NB4 (cell line): ENCODE measurements at regions not wholly inside any gene's neighbourhood (a gene's known extent, or its start where the extent isn't known, plus 50 kb on each side); places are given as distances from the start of the nearest gene placed in this dataset.

Source experiments
- DNase-seq: peaks from one replicate; pipeline ENCODE4 v3.0.0; 2010; ENCODE audit warnings: low read depth
- H3K4me3 ChIP-seq: one replicate; pipeline ENCODE4 v1.5.1; 2011; ENCODE audit warnings: mild to moderate bottlenecking, low read depth, low read length, moderate library complexity
- MYC ChIP-seq: IDR thresholded peaks from 2 replicates; pipeline ENCODE4 v1.6.1; 2011; ENCODE audit warnings: low read depth, low read length
- POLR2A ChIP-seq: IDR thresholded peaks from 2 replicates; pipeline ENCODE4 v1.6.1; 2011; ENCODE audit warnings: mild to moderate bottlenecking; ENCODE audit not compliant: insufficient read length; ENCODE audit errors: extremely low read depth
- TF ChIP-seq, protein P1 (sequence below): IDR thresholded peaks from one replicate; pipeline ENCODE4 v1.5.1; 2012; ENCODE audit warnings: low read depth, low read length
- TF ChIP-seq, protein P2 (sequence below): IDR thresholded peaks from 2 replicates; pipeline ENCODE4 v1.6.1; 2011; ENCODE audit warnings: low read depth, low read length

DNA sequence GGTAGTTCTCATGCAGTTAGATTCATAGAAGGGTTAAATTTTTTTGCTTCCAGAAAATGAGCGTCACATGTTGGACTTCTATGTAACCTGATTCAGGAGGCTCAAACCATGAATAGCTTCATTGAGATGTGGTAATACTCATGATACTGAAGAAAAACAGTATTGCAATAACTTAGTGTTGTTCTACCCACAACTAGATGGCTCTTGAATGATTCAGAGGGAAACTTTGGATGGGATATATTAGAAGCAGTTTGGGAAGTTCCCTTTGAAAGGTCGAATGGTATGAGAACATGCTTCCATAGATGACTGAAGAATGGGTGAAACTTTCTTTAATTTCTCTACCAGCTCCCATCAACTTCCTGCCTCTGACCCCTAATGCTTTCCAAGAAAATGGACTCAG lies 211.7 kb upstream of the PTGFR start:
- DNase-seq: no peak
- TF ChIP-seq POLR2A (no peak), MYC (no peak)
- TF ChIP-seq, protein P1, sequence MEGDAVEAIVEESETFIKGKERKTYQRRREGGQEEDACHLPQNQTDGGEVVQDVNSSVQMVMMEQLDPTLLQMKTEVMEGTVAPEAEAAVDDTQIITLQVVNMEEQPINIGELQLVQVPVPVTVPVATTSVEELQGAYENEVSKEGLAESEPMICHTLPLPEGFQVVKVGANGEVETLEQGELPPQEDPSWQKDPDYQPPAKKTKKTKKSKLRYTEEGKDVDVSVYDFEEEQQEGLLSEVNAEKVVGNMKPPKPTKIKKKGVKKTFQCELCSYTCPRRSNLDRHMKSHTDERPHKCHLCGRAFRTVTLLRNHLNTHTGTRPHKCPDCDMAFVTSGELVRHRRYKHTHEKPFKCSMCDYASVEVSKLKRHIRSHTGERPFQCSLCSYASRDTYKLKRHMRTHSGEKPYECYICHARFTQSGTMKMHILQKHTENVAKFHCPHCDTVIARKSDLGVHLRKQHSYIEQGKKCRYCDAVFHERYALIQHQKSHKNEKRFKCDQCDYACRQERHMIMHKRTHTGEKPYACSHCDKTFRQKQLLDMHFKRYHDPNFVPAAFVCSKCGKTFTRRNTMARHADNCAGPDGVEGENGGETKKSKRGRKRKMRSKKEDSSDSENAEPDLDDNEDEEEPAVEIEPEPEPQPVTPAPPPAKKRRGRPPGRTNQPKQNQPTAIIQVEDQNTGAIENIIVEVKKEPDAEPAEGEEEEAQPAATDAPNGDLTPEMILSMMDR: no peak
- TF ChIP-seq, protein P2, sequence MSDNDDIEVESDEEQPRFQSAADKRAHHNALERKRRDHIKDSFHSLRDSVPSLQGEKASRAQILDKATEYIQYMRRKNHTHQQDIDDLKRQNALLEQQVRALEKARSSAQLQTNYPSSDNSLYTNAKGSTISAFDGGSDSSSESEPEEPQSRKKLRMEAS: no peak
- H3K4me3 ChIP-seq: no peak overlapping the region

DNA sequence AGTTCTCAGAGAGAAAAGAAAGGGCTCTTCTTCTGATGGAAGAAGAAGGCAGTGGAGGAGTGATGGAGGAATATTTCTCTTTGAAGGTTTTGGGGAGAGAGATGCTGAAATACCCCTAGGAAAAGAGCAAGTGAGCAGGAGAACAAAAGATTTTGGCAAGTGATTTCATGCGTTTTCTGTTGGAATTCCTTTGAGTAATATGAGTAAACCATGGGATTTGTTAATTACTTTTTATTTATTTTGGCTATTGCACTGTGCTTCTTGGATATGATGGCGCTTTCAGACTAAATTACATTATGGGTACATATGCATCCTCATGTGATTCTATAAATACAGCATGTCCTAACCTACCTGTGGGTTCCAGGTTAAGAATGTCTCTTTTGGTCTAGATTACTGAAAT lies 210.1 kb upstream of the PTGFR start:
- no peak overlapping the region for H3K4me3 ChIP-seq
- DNase-seq: no peak
- TF ChIP-seq, protein P2: no peak
- TF ChIP-seq, protein P1: no peak
- TF ChIP-seq POLR2A (no peak), MYC (no peak)

DNA sequence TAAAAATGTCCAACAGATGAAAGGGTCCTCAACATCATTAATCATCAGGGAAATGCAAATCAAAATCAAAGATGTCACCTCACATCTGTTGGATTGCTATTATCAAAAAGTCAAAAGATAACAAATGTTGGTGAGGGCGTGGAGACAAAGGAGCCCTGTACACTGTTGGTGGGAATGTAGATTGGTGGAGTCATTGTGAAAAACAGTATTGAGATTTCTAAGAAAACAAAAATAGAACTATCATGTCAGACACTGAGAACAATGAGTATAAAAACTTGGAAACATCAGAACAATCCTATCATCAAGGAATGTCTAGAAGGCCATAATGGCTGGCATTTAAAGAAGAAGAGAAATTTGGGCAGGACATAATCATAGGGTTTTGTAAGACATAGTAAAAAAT lies 209.2 kb upstream of the PTGFR start:
- no peak for TF ChIP-seq MYC
- TF ChIP-seq POLR2A: no peak
- TF ChIP-seq, protein P2: no peak
- TF ChIP-seq, protein P1: no peak
- DNase-seq: no peak
- no peak overlapping the region for H3K4me3 ChIP-seq

DNA sequence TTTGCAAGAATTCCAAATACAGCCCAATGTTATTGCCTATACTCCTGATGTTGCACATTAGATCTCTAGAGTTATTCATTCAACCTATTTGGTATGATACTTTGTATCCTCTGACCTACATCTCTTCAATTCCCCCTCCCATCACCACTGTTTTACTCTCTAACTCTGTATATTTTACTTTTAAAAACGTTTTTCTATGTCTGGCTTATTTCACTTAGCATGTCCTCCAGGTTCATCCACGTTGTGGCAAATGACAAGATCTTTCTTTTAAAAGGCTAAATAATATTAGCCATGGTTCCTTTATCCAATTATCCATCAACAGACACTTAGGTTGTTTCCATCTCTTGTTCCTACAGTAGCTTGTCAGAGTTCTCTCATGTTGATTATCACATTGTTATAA lies 207.1 kb upstream of the PTGFR start:
- no peak for DNase-seq
- TF ChIP-seq MYC: no peak
- no peak for TF ChIP-seq POLR2A
- TF ChIP-seq, protein P1: no peak
- TF ChIP-seq, protein P2: no peak
- H3K4me3 ChIP-seq: no peak overlapping the region

DNA sequence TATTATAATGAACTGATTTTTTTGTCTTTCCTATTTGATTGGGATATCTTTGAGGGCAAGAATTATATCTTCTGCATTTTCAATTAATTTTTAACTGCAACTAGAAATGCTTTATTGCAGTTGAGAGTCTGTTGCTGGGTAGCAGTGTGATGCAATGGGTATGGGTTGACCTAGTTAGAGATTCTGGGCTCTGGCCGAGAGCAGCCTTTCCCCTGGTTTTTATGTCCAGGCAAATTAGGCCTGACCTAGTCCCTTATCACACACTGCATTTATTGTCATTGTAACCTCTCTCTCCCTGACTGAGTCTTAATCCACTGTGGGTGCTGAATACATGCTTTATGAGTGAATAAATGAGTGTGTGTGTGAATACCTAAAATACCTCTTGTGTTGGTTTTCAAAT lies 206.4 kb upstream of the PTGFR start:
- TF ChIP-seq MYC (no peak), POLR2A (no peak)
- TF ChIP-seq, protein P1: no peak
- TF ChIP-seq, protein P2: no peak
- H3K4me3 ChIP-seq: no peak overlapping the region
- DNase-seq: no peak

DNA sequence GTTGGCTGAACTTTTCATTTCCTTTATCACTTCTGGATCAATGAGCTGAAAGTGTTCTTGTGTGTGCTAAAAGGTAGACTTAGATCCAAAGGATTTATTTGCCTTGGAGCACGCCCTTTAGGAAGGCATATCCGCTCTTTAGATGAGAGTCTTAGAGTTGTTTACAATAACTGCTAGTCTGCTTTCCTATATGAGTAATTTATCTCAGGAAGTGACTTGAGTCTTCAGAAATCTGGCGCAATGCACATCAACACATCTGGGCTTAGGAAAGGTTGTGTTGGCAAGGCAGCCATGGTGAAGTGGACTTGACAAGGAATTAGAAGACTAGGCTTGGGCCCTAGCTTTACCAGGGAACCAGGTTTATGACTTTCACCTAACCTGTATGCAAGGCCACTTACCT lies 204.1 kb upstream of the PTGFR start:
- H3K4me3 ChIP-seq: no peak overlapping the region
- TF ChIP-seq MYC (no peak), POLR2A (no peak)
- TF ChIP-seq, protein P2: no peak
- TF ChIP-seq, protein P1: no peak
- peak; percentile 5 for DNase-seq
